ENCODE measurements at regions not wholly inside any gene's neighbourhood (a gene's known extent, or its start where the extent isn't known, plus 50 kb on each side); places are given as distances from the start of the nearest gene placed in this dataset.

- 71 to 75% methylated on average over 3 of the region's 3 CpGs for WGBS, 2 donors
- no peaks in the 10 kb centered on the region for H3K36me3 ChIP-seq
- DNase-seq (no peak), ATAC-seq (ENCODE audit: low FRiP score in 2 of 2) (no peak)
- no peaks in the 10 kb centered on the region for H3K4me1 ChIP-seq
- H3K27ac ChIP-seq: no peak overlapping the region
- H3K9me3 ChIP-seq: no peaks in the 10 kb centered on the region
- H3K4me3 ChIP-seq: no peak overlapping the region
- H3K27me3 ChIP-seq: no peaks in the 10 kb centered on the region
- TF ChIP-seq POLR2AphosphoS5 (IDR thresholded peaks at IDR 0.05) (no peak), EP300 (IDR thresholded peaks at IDR 0.05) (no peak), POLR2A (IDR thresholded peaks at IDR 0.05) (no peak), CTCF (IDR thresholded peaks at IDR 0.05) (no peak)
Observed at GRCh38 chr14:49220492-49220891, 365.7 kb downstream of the RPS29 start.

GRCh38 chr14:49218436-49219092, 367.6 kb downstream of the RPS29 start:
- H3K4me1 ChIP-seq: no peaks in the 10 kb centered on the region
- H3K27me3 ChIP-seq: no peaks in the 10 kb centered on the region
- H3K4me3 ChIP-seq: no peak overlapping the region
- peak in 1 of 2 donors; percentile 23 for ATAC-seq (ENCODE audit: low FRiP score in 2 of 2)
- no peaks in the 10 kb centered on the region for H3K36me3 ChIP-seq
- peaks cover 0 to 2% (median 0%) of the 10 kb centered on the region in 4 donors for H3K9me3 ChIP-seq
- DNase-seq: no peak
- 55 to 60% methylated on average over 5 of the region's 5 CpGs for WGBS, 2 donors
- H3K27ac ChIP-seq: no peak overlapping the region
- TF ChIP-seq POLR2A (IDR thresholded peaks at IDR 0.05): no peak
- TF ChIP-seq EP300 (IDR thresholded peaks at IDR 0.05): no peak
- no peak for TF ChIP-seq CTCF (IDR thresholded peaks at IDR 0.05)
- no peak for TF ChIP-seq POLR2AphosphoS5 (IDR thresholded peaks at IDR 0.05)

- no peaks in the 10 kb centered on the region for H3K27me3 ChIP-seq
- no peak overlapping the region for H3K27ac ChIP-seq
- ATAC-seq (ENCODE audit: low FRiP score in 2 of 2) (no peak), DNase-seq (no peak)
- H3K4me3 ChIP-seq: no peak overlapping the region
- H3K36me3 ChIP-seq: no peaks in the 10 kb centered on the region
- TF ChIP-seq EP300 (IDR thresholded peaks at IDR 0.05) (no peak), POLR2AphosphoS5 (IDR thresholded peaks at IDR 0.05) (no peak), CTCF (IDR thresholded peaks at IDR 0.05) (no peak), POLR2A (IDR thresholded peaks at IDR 0.05) (no peak)
- 80 to 85% methylated on average over 4 of the region's 4 CpGs for WGBS, 2 donors
- H3K4me1 ChIP-seq: no peaks in the 10 kb centered on the region
- peaks cover 0 to 2% (median 0%) of the 10 kb centered on the region in 4 donors for H3K9me3 ChIP-seq
Observed at GRCh38 chr14:49212721-49213120, 373.5 kb downstream of the RPS29 start.

GRCh38 chr14:49209416-49209815, 376.8 kb downstream of the RPS29 start:
- no peak for TF ChIP-seq EP300 (IDR thresholded peaks at IDR 0.05)
- no peak for TF ChIP-seq POLR2A (IDR thresholded peaks at IDR 0.05)
- TF ChIP-seq POLR2AphosphoS5 (IDR thresholded peaks at IDR 0.05): no peak
- no peak for TF ChIP-seq CTCF (IDR thresholded peaks at IDR 0.05)
- Histone ChIP-seq H3K4me3 (no peak overlapping the region), H3K27ac (no peak overlapping the region), H3K36me3 (no peaks in the 10 kb centered on the region), H3K27me3 (no peaks in the 10 kb centered on the region), H3K9me3 (no peaks in the 10 kb centered on the region), H3K4me1 (no peaks in the 10 kb centered on the region)
- DNase-seq (no peak), ATAC-seq (ENCODE audit: low FRiP score in 2 of 2) (no peak)
- 83 to 87% methylated on average over 1 of the region's 1 CpG for WGBS, 2 donors

- H3K27ac ChIP-seq: no peak overlapping the region
- TF ChIP-seq POLR2A (IDR thresholded peaks at IDR 0.05) (no peak), EP300 (IDR thresholded peaks at IDR 0.05) (no peak), POLR2AphosphoS5 (IDR thresholded peaks at IDR 0.05) (no peak), CTCF (IDR thresholded peaks at IDR 0.05) (no peak)
- H3K9me3 ChIP-seq: no peaks in the 10 kb centered on the region
- H3K4me3 ChIP-seq: no peak overlapping the region
- no peaks in the 10 kb centered on the region for H3K4me1 ChIP-seq
- no peaks in the 10 kb centered on the region for H3K27me3 ChIP-seq
- DNase-seq: no peak
- H3K36me3 ChIP-seq: no peaks in the 10 kb centered on the region
- 74 to 81% methylated on average over 9 of the region's 9 CpGs for WGBS, 2 donors
- no peak for ATAC-seq (ENCODE audit: low FRiP score in 2 of 2)
Observed at GRCh38 chr14:49206828-49207227, 379.4 kb downstream of the RPS29 start.

Measured in upper lobe of left lung (tissue), 6 donors.